Natural killer cell (primary cell): ENCODE measurements at regions not wholly inside any gene's neighbourhood (a gene's known extent, or its start where the extent isn't known, plus 50 kb on each side); places are given as distances from the start of the nearest gene placed in this dataset.

ENCODE experiments used
- ATAC-seq, 3 donors: fragments of 150-1000 bp in 2 of 3; fragments of 200-7000 bp in 1 of 3; cut with Tn5 transposase; 1 replicate in 1 of 3; 2 replicates in 2 of 3; pipeline ENCODE4 v1.10.0; 2021; ENCODE audit warnings: mild to moderate bottlenecking in 2 of 3, moderate library complexity in 2 of 3
- DNase-seq, 2 donors: peaks; one replicate each; pipeline versions ENCODE4 v3.0.0 to v3.0.0-alpha.2; 2013 to 2021; ENCODE audit warnings: mixed read lengths in 1 of 2
- H3K27ac ChIP-seq: one replicate; pipeline ENCODE4 v1.5.1; 2013; ENCODE audit warnings: mild to moderate bottlenecking, low read length
- H3K27me3 ChIP-seq: one replicate; pipeline ENCODE4 v1.6.1; 2013; ENCODE audit warnings: low read length; ENCODE audit not compliant: control insufficient read depth, insufficient read depth
- H3K36me3 ChIP-seq: one replicate; pipeline ENCODE4 v1.6.1; 2013; ENCODE audit warnings: low read length; ENCODE audit not compliant: control insufficient read depth, insufficient read depth
- H3K4me1 ChIP-seq: one replicate; pipeline ENCODE4 v1.6.1; 2013; ENCODE audit warnings: low read length; ENCODE audit not compliant: control insufficient read depth, insufficient read depth
- H3K4me3 ChIP-seq: one replicate; pipeline ENCODE4 v1.5.1; 2013; ENCODE audit warnings: low read length
- H3K9me3 ChIP-seq: one replicate; pipeline ENCODE4 v1.6.1; 2013; ENCODE audit warnings: low read length; ENCODE audit not compliant: control insufficient read depth, insufficient read depth
- H3K27ac Mint-ChIP-seq, 2 donors: one replicate each; pipeline ENCODE4 v1.8.0; 2022; ENCODE audit warnings: mild to moderate bottlenecking in 2 of 2, mixed read lengths in 2 of 2, moderate library complexity in 1 of 2
- H3K27me3 Mint-ChIP-seq, 2 donors: one replicate each; pipeline ENCODE4 v1.8.0; 2022; ENCODE audit warnings: low read depth in 2 of 2, mixed read lengths in 2 of 2
- H3K36me3 Mint-ChIP-seq: one replicate; pipeline ENCODE4 v1.8.0; 2022; ENCODE audit warnings: mixed read lengths
- H3K4me1 Mint-ChIP-seq, 2 donors: one replicate each; pipeline ENCODE4 v1.8.0; 2022; ENCODE audit warnings: mixed read lengths in 2 of 2
- H3K4me3 Mint-ChIP-seq: one replicate; pipeline ENCODE4 v1.8.0; 2022; ENCODE audit warnings: mild to moderate bottlenecking, moderate library complexity, mixed read lengths
- H3K9me3 Mint-ChIP-seq, 2 donors: one replicate each; pipeline ENCODE4 v1.8.0; 2022; ENCODE audit warnings: mixed read lengths in 2 of 2
- CTCF ChIP-seq: fragments of 200-600 bp; IDR thresholded peaks from one replicate; pipeline ENCODE4 v1.8.0; 2022; ENCODE audit warnings: antibody characterized with exemption
- WGBS: methylation state at CpG from one replicate; pipeline ENCODE4 v1.1.7; 2013; ENCODE audit warnings: missing lambda C conversion rate; ENCODE audit not compliant: insufficient coverage; 5-methylcytosine and 5-hydroxymethylcytosine counted together
- intact Hi-C: fragments of 100-400 bp; cut with micrococcal nuclease; formaldehyde crosslinking; loops from one replicate; pipeline ENCODE4 v1.14.2; 2022

DNA sequence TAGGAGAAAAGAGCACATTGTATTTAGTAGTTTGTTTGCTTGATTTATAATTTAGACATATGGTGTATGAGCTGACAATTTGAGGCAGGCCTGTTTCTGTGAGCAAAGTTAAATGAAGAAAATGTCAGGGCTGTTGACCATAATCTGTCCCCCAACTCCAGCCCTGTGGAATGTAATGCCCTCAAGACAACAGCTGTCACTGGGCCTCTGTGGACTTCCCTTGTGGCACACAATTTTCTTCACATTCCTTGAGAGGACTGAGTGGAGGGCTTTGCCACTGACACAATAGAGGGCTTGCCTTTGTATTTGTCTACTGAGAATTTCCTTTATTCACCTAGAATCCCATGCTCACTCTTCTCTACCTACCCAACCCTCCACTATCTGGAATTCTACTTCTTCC is 141.2 kb upstream of the CD180 start:
- Mint-ChIP-seq H3K27me3 (peaks cover 5 to 22% of the 10 kb centered on the region in 2 donors), H3K27ac (no peak overlapping the region), H3K36me3 (no peaks in the 10 kb centered on the region), H3K9me3 (no peaks in the 10 kb centered on the region), H3K4me1 (no peaks in the 10 kb centered on the region), H3K4me3 (no peak overlapping the region)
- Histone ChIP-seq H3K27me3 (no peaks in the 10 kb centered on the region), H3K9me3 (no peaks in the 10 kb centered on the region), H3K4me1 (no peaks in the 10 kb centered on the region), H3K4me3 (no peak overlapping the region), H3K36me3 (no peaks in the 10 kb centered on the region), H3K27ac (no peak overlapping the region)
- DNase-seq (no peak), ATAC-seq (no peak)
- intact Hi-C loops: no loop called here
- TF ChIP-seq CTCF: no peak

GRCh38 chr5:67335426-67335825 is 138.8 kb upstream of the CD180 start:
- H3K9me3 Mint-ChIP-seq: no peaks in the 10 kb centered on the region
- no peak overlapping the region for H3K27ac ChIP-seq
- H3K27ac Mint-ChIP-seq: no peak overlapping the region
- H3K36me3 ChIP-seq: no peaks in the 10 kb centered on the region
- DNase-seq (no peak), ATAC-seq (no peak)
- H3K4me1 Mint-ChIP-seq: no peaks in the 10 kb centered on the region
- no peak for TF ChIP-seq CTCF
- no peak overlapping the region for H3K4me3 ChIP-seq
- H3K4me1 ChIP-seq: no peaks in the 10 kb centered on the region
- H3K4me3 Mint-ChIP-seq: no peak overlapping the region
- intact Hi-C loops: no loop called here
- H3K36me3 Mint-ChIP-seq: peaks cover 5% of the 10 kb centered on the region
- peaks cover 5 to 13% of the 10 kb centered on the region in 2 donors for H3K27me3 Mint-ChIP-seq
- no peaks in the 10 kb centered on the region for H3K27me3 ChIP-seq
- H3K9me3 ChIP-seq: no peaks in the 10 kb centered on the region
- WGBS: no CpG with 5 or more reads among the region's 5 CpGs

DNA sequence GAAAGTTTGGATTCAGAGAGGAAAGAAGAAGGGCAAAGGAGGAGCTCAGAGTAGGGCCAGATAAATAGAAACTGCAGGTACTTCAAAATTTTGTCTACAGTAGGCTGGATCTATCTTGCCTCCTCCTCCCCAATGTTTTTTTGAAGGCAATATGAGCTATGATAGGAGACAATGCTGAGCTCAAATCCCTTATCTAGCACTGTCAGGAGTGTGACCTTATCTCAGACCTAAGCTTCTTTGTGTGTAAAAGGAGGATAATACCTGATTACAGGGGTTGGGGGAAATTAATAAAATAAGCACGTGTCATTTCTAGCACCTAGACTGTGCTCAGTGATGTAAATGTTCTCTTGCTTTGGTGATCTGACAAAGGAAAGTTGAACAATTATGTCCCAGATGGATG is 137.8 kb upstream of the CD180 start:
- Mint-ChIP-seq H3K9me3 (no peaks in the 10 kb centered on the region), H3K36me3 (peaks cover 5% of the 10 kb centered on the region), H3K4me1 (no peaks in the 10 kb centered on the region), H3K27me3 (peaks cover 2 to 3% of the 10 kb centered on the region in 2 donors), H3K27ac (no peak overlapping the region), H3K4me3 (no peak overlapping the region)
- no peak for ATAC-seq
- no peaks in the 10 kb centered on the region for H3K27me3 ChIP-seq
- intact Hi-C loops: no loop called here
- no peaks in the 10 kb centered on the region for H3K9me3 ChIP-seq
- no peaks in the 10 kb centered on the region for H3K4me1 ChIP-seq
- H3K4me3 ChIP-seq: no peak overlapping the region
- TF ChIP-seq CTCF: no peak
- 90% methylated on average over 1 of the region's 1 CpG for WGBS
- no peak for DNase-seq
- H3K27ac ChIP-seq: no peak overlapping the region
- H3K36me3 ChIP-seq: no peaks in the 10 kb centered on the region

GRCh38 chr5:67333171-67333570 is 136.6 kb upstream of the CD180 start:
- no peaks in the 10 kb centered on the region for H3K27me3 ChIP-seq

More at GRCh38 chr5:67333171-67333570, 136.6 kb upstream of the CD180 start:
- H3K4me3 Mint-ChIP-seq: no peak overlapping the region
- Histone ChIP-seq H3K27ac (no peak overlapping the region), H3K4me3 (no peak overlapping the region), H3K36me3 (no peaks in the 10 kb centered on the region), H3K4me1 (no peaks in the 10 kb centered on the region), H3K9me3 (no peaks in the 10 kb centered on the region)
- H3K9me3 Mint-ChIP-seq: no peaks in the 10 kb centered on the region
- WGBS: no CpG with 5 or more reads among the region's 2 CpGs
- DNase-seq: no peak
- H3K36me3 Mint-ChIP-seq: peaks cover 5% of the 10 kb centered on the region
- no peaks in the 10 kb centered on the region for H3K4me1 Mint-ChIP-seq
- H3K27ac Mint-ChIP-seq: no peak overlapping the region
- no peak for TF ChIP-seq CTCF
- H3K27me3 Mint-ChIP-seq: no peaks in the 10 kb centered on the region
- ATAC-seq: no peak
- intact Hi-C loops: no loop called here
